Peyer's patch (tissue), 4 donors: ENCODE measurements at regions not wholly inside any gene's neighbourhood (a gene's known extent, or its start where the extent isn't known, plus 50 kb on each side); places are given as distances from the start of the nearest gene placed in this dataset.

ENCODE experiments used
- DNase-seq, 3 donors: peaks; one replicate each; pipeline ENCODE4 v3.0.0-alpha.2; 2017 to 2019
- H3K27ac ChIP-seq, 4 donors: fragments of 200-600 bp; sonication (generic); one replicate each; pipeline ENCODE4 v1.5.1; 2016 to 2019
- H3K27me3 ChIP-seq, 2 donors: fragments of 200-600 bp; sonication (generic); one replicate each; pipeline ENCODE4 v1.5.1; 2019
- H3K36me3 ChIP-seq, 3 donors: fragments of 200-600 bp; sonication (generic); one replicate each; pipeline ENCODE4 v1.5.1; 2016 to 2019
- H3K4me1 ChIP-seq, 4 donors: fragments of 200-600 bp; sonication (generic); one replicate each; pipeline ENCODE4 v1.5.1; 2016 to 2019
- H3K4me3 ChIP-seq, 4 donors: fragments of 200-600 bp; sonication (generic); 1 replicate in 3 of 4; 2 replicates in 1 of 4; pipeline ENCODE4 v1.5.1; 2016 to 2019; ENCODE audit warnings: mild to moderate bottlenecking in 1 of 4
- H3K9me3 ChIP-seq, 4 donors: fragments of 200-600 bp; sonication (generic); one replicate each; pipeline ENCODE4 v1.5.1; 2016 to 2019; ENCODE audit warnings: mild to moderate bottlenecking in 1 of 4
- CTCF ChIP-seq, 6 experiments: fragments of 450-650 bp in 4 of 6; fragments of 200-600 bp in 2 of 6; sonication (generic) in 1 of 6; IDR thresholded peaks; one replicate each; pipeline ENCODE4 v1.5.1; 2017 to 2019; ENCODE audit warnings: antibody characterized with exemption in 6 of 6, mild to moderate bottlenecking in 3 of 6, moderate library complexity in 1 of 6
- POLR2A ChIP-seq, 2 donors: fragments of 450-650 bp; IDR thresholded peaks; one replicate each; pipeline ENCODE4 v1.5.1; 2017; ENCODE audit warnings: antibody characterized with exemption in 2 of 2, mild to moderate bottlenecking in 2 of 2, moderate library complexity in 2 of 2

- DNase-seq: no peak
- Histone ChIP-seq H3K4me1 (no peaks in the 10 kb centered on the region), H3K27me3 (no peaks in the 10 kb centered on the region), H3K36me3 (no peaks in the 10 kb centered on the region), H3K9me3 (no peaks in the 10 kb centered on the region), H3K27ac (no peak overlapping the region), H3K4me3 (no peak overlapping the region)
- no peak for TF ChIP-seq CTCF (IDR thresholded peaks at IDR 0.05)
- TF ChIP-seq POLR2A (IDR thresholded peaks at IDR 0.05): no peak
Measured at GRCh38 chr14:94682736-94683135, 70.5 kb downstream of the SERPINA3 start.

DNA sequence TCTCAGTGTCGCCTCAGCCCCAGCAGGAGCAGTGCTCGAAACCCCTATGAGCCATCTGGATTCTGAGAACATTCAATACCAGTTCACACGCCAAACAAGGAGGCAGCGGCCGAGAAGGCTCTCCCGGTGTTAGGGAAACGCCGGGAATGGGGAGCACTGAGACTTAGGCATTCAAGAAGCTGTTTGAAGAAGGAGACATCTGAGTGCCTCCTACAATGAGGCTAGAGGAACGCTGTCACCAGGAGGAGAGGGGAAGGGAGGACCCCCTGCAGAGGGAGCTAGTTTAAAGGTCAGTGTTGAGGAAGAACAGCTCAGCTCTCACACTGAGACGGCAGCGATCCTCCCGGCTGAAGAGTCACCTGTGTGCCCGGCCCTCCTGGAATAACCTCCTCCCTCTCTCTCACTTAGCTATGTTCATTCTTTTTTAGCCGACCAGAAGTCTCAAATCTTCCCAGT lies 69.9 kb downstream of the SERPINA3 start:
- H3K27me3 ChIP-seq: no peaks in the 10 kb centered on the region
- peak in 1 of 3 donors; percentile 27 for DNase-seq
- TF ChIP-seq POLR2A (IDR thresholded peaks at IDR 0.05) (no peak), CTCF (IDR thresholded peaks at IDR 0.05) (no peak)
- H3K9me3 ChIP-seq: no peaks in the 10 kb centered on the region
- H3K4me1 ChIP-seq: no peaks in the 10 kb centered on the region
- H3K36me3 ChIP-seq: no peaks in the 10 kb centered on the region
- no peak overlapping the region for H3K4me3 ChIP-seq
- H3K27ac ChIP-seq: no peak overlapping the region

GRCh38 chr14:94681300-94682060 lies 69.3 kb downstream of the SERPINA3 start:
- Histone ChIP-seq H3K4me1 (no peaks in the 10 kb centered on the region), H3K9me3 (no peaks in the 10 kb centered on the region), H3K27ac (no peak overlapping the region), H3K4me3 (no peak overlapping the region), H3K36me3 (no peaks in the 10 kb centered on the region), H3K27me3 (no peaks in the 10 kb centered on the region)
- DNase-seq: peak in 1 of 3 donors; percentile 48
- TF ChIP-seq CTCF (IDR thresholded peaks at IDR 0.05): peak in 3 of 6 experiments; percentile 54 to 62 (median 61)
- no peak for TF ChIP-seq POLR2A (IDR thresholded peaks at IDR 0.05)

DNA sequence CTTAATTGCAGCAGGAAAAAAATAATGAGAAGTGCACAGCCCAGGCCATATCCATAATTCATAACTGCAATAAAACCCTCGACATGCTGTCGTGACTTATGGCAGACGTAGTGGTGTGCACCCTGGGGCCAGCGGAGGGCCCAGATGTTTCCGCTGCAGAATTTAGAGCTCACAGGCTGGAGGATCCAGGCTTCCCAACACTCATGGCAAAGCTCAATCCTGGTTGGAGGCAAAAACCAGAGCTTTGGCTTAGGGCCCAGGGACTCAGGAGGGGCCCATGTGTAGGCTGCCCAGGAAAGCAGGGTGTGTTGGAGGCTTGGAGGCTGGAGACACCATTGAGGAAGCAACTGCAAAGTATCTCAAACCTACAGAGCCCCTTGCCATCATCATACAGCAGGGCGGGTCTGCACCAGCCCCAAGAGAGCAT lies 68.7 kb downstream of the SERPINA3 start:
- Histone ChIP-seq H3K36me3 (no peaks in the 10 kb centered on the region), H3K27ac (no peak overlapping the region), H3K27me3 (no peaks in the 10 kb centered on the region), H3K4me1 (no peaks in the 10 kb centered on the region), H3K9me3 (no peaks in the 10 kb centered on the region), H3K4me3 (no peak overlapping the region)
- DNase-seq: peak in 1 of 3 donors; percentile 18
- no peak for TF ChIP-seq POLR2A (IDR thresholded peaks at IDR 0.05)
- TF ChIP-seq CTCF (IDR thresholded peaks at IDR 0.05): no peak

DNA sequence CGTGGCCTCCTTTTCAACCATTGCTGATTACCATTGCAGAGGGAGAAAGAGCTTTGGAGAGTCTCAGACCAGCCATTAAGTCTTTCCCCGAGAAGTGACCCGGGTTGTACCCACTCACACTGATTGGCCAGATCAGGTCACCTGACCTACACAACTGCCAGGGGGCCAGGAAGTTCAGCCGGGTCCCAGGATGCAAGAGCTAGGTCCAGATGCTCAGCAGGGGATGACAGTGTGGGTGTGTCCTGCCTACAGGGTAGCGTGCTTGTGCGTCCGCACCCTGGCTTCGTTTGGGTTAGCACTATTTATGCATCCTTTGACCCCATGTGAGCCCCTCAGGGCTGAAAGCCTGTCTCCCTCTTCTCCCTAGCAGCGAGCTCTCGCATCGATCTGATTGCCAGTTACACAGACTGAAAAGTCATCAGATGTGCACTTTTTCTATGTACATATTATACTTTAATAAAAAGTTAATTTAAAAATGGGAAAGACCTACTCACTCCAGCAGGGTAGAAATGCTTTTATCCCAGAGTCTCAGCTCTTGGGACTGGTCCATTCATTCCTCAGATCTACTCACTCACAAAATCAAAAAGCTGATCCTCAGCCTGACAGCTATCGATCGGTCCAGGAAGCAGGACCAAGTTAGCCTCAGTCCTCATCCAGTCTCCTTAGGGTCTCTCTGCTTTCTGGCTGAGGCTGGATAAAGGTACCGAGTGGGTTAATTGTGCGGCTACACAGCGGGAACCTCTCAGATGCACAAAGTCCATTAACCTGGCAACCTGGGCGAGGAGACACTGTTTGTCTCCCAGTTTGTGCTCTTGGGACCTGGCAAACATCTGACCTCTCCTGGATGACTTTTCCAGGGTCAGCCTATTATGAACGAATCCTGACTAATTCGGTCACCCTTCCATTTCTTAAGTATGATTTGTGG lies 68.0 kb downstream of the SERPINA3 start:
- no peak for TF ChIP-seq POLR2A (IDR thresholded peaks at IDR 0.05)
- TF ChIP-seq CTCF (IDR thresholded peaks at IDR 0.05): no peak
- no peaks in the 10 kb centered on the region for H3K36me3 ChIP-seq
- DNase-seq: peak in 1 of 3 donors; percentile 38

More for the DNA sequence above, 68.0 kb downstream of the SERPINA3 start:
- H3K27ac ChIP-seq: no peak overlapping the region
- no peaks in the 10 kb centered on the region for H3K27me3 ChIP-seq
- H3K4me3 ChIP-seq: no peak overlapping the region
- no peaks in the 10 kb centered on the region for H3K9me3 ChIP-seq
- no peaks in the 10 kb centered on the region for H3K4me1 ChIP-seq
